H1 (cell line): ENCODE measurements at regions not wholly inside any gene's neighbourhood (a gene's known extent, or its start where the extent isn't known, plus 50 kb on each side); places are given as distances from the start of the nearest gene placed in this dataset.

Experiments
- EP300 ChIP-seq, 2 experiments: IDR thresholded peaks; 1 replicate in 1 of 2; 2 replicates in 1 of 2; pipeline ENCODE4 v1.6.1; 2011 to 2012; ENCODE audit warnings: low read depth in 2 of 2, low read length in 2 of 2, mild to moderate bottlenecking in 2 of 2, borderline replicate concordance in 1 of 2, inconsistent platforms in 1 of 2, moderate library complexity in 1 of 2
- RAD21 ChIP-seq, 2 experiments: IDR thresholded peaks in 1 of 2; conservative IDR thresholded peaks in 1 of 2; 2 replicates each; pipeline ENCODE4 v1.6.1; 2011; ENCODE audit warnings: low read depth in 2 of 2, low read length in 2 of 2, improper control_type of control experiment in 1 of 2, inconsistent platforms in 1 of 2, mild to moderate bottlenecking in 1 of 2, moderate library complexity in 1 of 2

DNA sequence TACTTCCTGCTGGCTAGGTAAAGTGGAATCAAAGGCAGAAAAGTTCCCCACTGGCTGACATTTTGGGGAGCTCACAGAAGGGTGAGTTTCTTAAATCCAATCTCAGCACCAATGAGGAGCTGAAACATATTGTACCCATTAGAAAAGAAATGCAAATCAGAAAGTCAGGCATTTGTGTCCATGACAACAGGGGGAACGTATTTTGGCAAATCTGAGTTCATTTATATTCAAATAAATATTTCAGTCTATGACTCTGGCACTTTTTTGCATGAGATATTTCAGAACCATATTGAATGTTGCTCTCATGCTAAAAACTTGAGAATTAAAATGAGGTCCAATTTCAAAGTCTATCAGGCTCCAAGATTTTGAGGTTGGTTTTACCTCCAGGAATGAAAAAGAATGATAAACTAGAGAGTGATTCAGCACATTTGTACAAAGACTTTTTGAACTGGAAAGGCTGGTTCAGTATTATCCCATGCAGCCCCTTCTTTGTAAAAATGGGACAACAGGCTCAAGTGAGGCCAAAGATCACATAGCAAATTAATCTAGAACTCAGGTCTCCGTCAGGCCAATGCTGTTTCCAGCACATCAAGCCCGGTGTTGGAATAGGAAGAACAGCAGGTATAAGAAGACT is 202.2 kb downstream of the RRAGC start:
- TF ChIP-seq EP300 (IDR thresholded peaks at IDR 0.05; ENCODE audit: borderline replicate concordance in 1 of 2, low read depth in 2 of 2, low read length in 2 of 2) (no peak), RAD21 (IDR thresholded peaks at IDR 0.05 in 1 of 2, conservative IDR thresholded peaks at IDR 0.05 in 1 of 2; ENCODE audit: low read depth in 2 of 2, low read length in 2 of 2) (no peak)
